ENCODE measurements at regions not wholly inside any gene's neighbourhood (a gene's known extent, or its start where the extent isn't known, plus 50 kb on each side); places are given as distances from the start of the nearest gene placed in this dataset.

- TF ChIP-seq EZH2 (IDR thresholded peaks at IDR 0.05): no peak
- no peak for TF ChIP-seq POLR2AphosphoS5 (IDR thresholded peaks at IDR 0.05; ENCODE audit: borderline replicate concordance, low read depth, low read length)
- TF ChIP-seq FOXP2 (optimal IDR thresholded peaks at IDR 0.05; ENCODE audit: control extremely low read depth, extremely low read length, insufficient read depth): no peak
Observed at GRCh38 chr6:84618046-84618752, 146.2 kb downstream of the TBX18 start.

Measured in SK-N-MC (cell line).